ENCODE measurements at regions not wholly inside any gene's neighbourhood (a gene's known extent, or its start where the extent isn't known, plus 50 kb on each side); places are given as distances from the start of the nearest gene placed in this dataset.

GRCh38 chr11:34793666-34794065, 122.5 kb downstream of the APIP start:
- no peak for TF ChIP-seq POLR2AphosphoS5 (IDR thresholded peaks at IDR 0.05; ENCODE audit: low read depth, low read length)
- TF ChIP-seq SIN3A (IDR thresholded peaks at IDR 0.05; ENCODE audit: borderline replicate concordance, insufficient read depth, low read length): no peak
- no peak for TF ChIP-seq TAF1 (IDR thresholded peaks at IDR 0.05; ENCODE audit: borderline replicate concordance, insufficient read depth, low read length)
- TF ChIP-seq FOXP2 (optimal IDR thresholded peaks at IDR 0.05; ENCODE audit: borderline replicate concordance, extremely low read depth, extremely low read length, insufficient read depth): no peak
